CD14-positive monocyte (primary cell): ENCODE measurements at regions not wholly inside any gene's neighbourhood (a gene's known extent, or its start where the extent isn't known, plus 50 kb on each side); places are given as distances from the start of the nearest gene placed in this dataset.
A peak's percentile ranks its signal among the peaks of the same experiment; 100 is the strongest.

Source experiments
- DNase-seq, 3 donors: peaks; one replicate each; pipeline ENCODE4 v3.0.0-alpha.2; 2011 to 2022
- H2AFZ ChIP-seq: 2 replicates; pipeline ENCODE4 v1.6.0; 2012; ENCODE audit warnings: mild to moderate bottlenecking, low read depth, low read length, inconsistent platforms; ENCODE audit not compliant: insufficient read depth, poor library complexity, severe bottlenecking
- H3K27ac ChIP-seq, 2 donors: 1 replicate in 1 of 2; 2 replicates in 1 of 2; pipeline ENCODE4 v1.5.1; 2012 to 2013; ENCODE audit warnings: low read length in 2 of 2, control low read depth in 1 of 2, inconsistent platforms in 1 of 2, low read depth in 1 of 2, mild to moderate bottlenecking in 1 of 2
- H3K27me3 ChIP-seq, 2 donors: one replicate each; pipeline versions ENCODE4 v1.6.0 to v1.6.1; 2011 to 2013; ENCODE audit warnings: low read length in 2 of 2; ENCODE audit not compliant: control insufficient read depth in 2 of 2, insufficient read depth in 2 of 2
- H3K36me3 ChIP-seq, 2 donors: replicated peaks in 1 of 2; 1 replicate in 1 of 2; 2 replicates in 1 of 2; pipeline versions ENCODE4 v1.5.1 to v1.6.1; 2012 to 2013; ENCODE audit warnings: low read length in 2 of 2, control low read depth in 1 of 2, inconsistent platforms in 1 of 2, mild to moderate bottlenecking in 1 of 2; ENCODE audit not compliant: insufficient read depth in 2 of 2, control insufficient read depth in 1 of 2
- H3K4me1 ChIP-seq, 2 donors: 1 replicate in 1 of 2; 2 replicates in 1 of 2; pipeline versions ENCODE4 v1.5.1 to v1.6.1; 2012 to 2013; ENCODE audit warnings: low read length in 2 of 2, control low read depth in 1 of 2, inconsistent platforms in 1 of 2, mild to moderate bottlenecking in 1 of 2, moderate library complexity in 1 of 2; ENCODE audit not compliant: insufficient read depth in 2 of 2, control insufficient read depth in 1 of 2
- H3K4me2 ChIP-seq: replicated peaks from 2 replicates; pipeline ENCODE3; 2012; ENCODE audit warnings: low read length, moderate library complexity, mild to moderate bottlenecking; ENCODE audit not compliant: poor library complexity, severe bottlenecking; ENCODE audit errors: extremely low read depth
- H3K4me3 ChIP-seq, 3 experiments: fragments of 200-600 bp in 1 of 3; sonication (generic) in 1 of 3; replicated peaks in 1 of 3; 1 replicate in 2 of 3; 2 replicates in 1 of 3; pipeline ENCODE4 v1.5.1; 2011 to 2013; ENCODE audit warnings: low read length in 3 of 3, mild to moderate bottlenecking in 3 of 3, control low read depth in 2 of 3, low read depth in 2 of 3, inconsistent platforms in 1 of 3, moderate library complexity in 1 of 3
- H3K79me2 ChIP-seq: 2 replicates; pipeline ENCODE4 v1.6.0; 2012; ENCODE audit warnings: mild to moderate bottlenecking, control low read depth, inconsistent platforms, low read length, moderate library complexity; ENCODE audit not compliant: insufficient read depth
- H3K9ac ChIP-seq: 2 replicates; pipeline ENCODE4 v1.6.0; 2017; ENCODE audit warnings: low read length, mild to moderate bottlenecking; ENCODE audit not compliant: insufficient read depth, poor library complexity, severe bottlenecking
- H3K9me3 ChIP-seq, 2 donors: replicated peaks in 1 of 2; 1 replicate in 1 of 2; 2 replicates in 1 of 2; pipeline versions ENCODE4 v1.5.1 to v1.6.1; 2012 to 2013; ENCODE audit warnings: low read length in 2 of 2, control low read depth in 1 of 2; ENCODE audit not compliant: control insufficient read depth in 1 of 2, insufficient read depth in 1 of 2
- H4K20me1 ChIP-seq: 2 replicates; pipeline ENCODE4 v1.6.0; 2012; ENCODE audit warnings: mild to moderate bottlenecking, low read length, control low read depth, moderate library complexity; ENCODE audit not compliant: insufficient read depth
- H3K27ac Mint-ChIP-seq, 7 donors: one replicate each; pipeline ENCODE4 v1.8.0; 2020; ENCODE audit warnings: mild to moderate bottlenecking in 7 of 7, mixed read lengths in 7 of 7, moderate library complexity in 6 of 7, inconsistent platforms in 2 of 7
- H3K27me3 Mint-ChIP-seq, 3 donors: one replicate each; pipeline ENCODE4 v1.8.0; 2021 to 2022; ENCODE audit warnings: low read depth in 3 of 3, mild to moderate bottlenecking in 3 of 3, mixed read lengths in 3 of 3, moderate library complexity in 3 of 3, inconsistent platforms in 1 of 3
- H3K36me3 Mint-ChIP-seq, 2 donors: one replicate each; pipeline ENCODE4 v1.8.0; 2020; ENCODE audit warnings: mixed read lengths in 2 of 2, inconsistent platforms in 1 of 2, mild to moderate bottlenecking in 1 of 2
- H3K4me1 Mint-ChIP-seq: one replicate; pipeline ENCODE4 v1.8.0; 2020; ENCODE audit warnings: mild to moderate bottlenecking, mixed read lengths
- H3K4me3 Mint-ChIP-seq, 2 donors: one replicate each; pipeline ENCODE4 v1.8.0; 2020; ENCODE audit warnings: mild to moderate bottlenecking in 2 of 2, mixed read lengths in 2 of 2, moderate library complexity in 1 of 2
- H3K9me3 Mint-ChIP-seq, 7 donors: one replicate each; pipeline ENCODE4 v1.8.0; 2020 to 2022; ENCODE audit warnings: mixed read lengths in 7 of 7, mild to moderate bottlenecking in 6 of 7, moderate library complexity in 6 of 7, inconsistent platforms in 2 of 7
- WGBS: methylation state at CpG from one replicate; pipeline ENCODE4 v1.1.5; 2013; ENCODE audit warnings: missing lambda C conversion rate; ENCODE audit not compliant: insufficient coverage; 5-methylcytosine and 5-hydroxymethylcytosine counted together
- intact Hi-C, 2 donors: fragments of 100-400 bp; cut with micrococcal nuclease; formaldehyde crosslinking; loops; one replicate each; pipeline versions ENCODE4 v1.15.0 to v1.15.1; 2023
- TF ChIP-seq, protein P1 (sequence below): fragments of 200-600 bp; IDR thresholded peaks from one replicate; pipeline ENCODE4 v1.8.0; 2022; ENCODE audit warnings: antibody characterized with exemption, mild to moderate bottlenecking

DNA sequence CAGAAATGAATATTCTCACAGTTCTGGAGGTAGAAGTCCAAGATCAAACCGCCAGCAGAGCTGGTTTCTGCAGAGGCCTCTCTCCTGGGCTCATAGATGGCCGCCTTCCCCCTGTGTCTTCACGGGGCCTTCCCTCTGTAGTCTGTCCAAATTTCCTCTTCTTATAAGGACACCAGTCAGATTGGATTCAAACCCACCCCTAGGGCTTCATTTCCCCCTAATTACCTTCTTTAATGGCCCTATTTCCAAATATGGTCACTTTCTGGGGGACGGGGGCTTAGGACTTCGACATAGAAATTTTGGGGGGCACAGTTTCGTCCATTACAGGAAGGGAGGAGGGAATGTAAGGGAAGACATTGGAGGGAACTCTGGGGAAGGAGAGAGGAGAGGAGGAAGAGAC lies 132.6 kb downstream of the DDX1 start:
- Histone ChIP-seq H3K4me1 (no peaks in the 10 kb centered on the region), H3K27ac (no peak overlapping the region), H3K9ac (no peak overlapping the region), H3K4me3 (no peak overlapping the region), H3K9me3 (no peaks in the 10 kb centered on the region), H3K79me2 (no peaks in the 10 kb centered on the region), H4K20me1 (no peaks in the 10 kb centered on the region), H3K27me3 (no peaks in the 10 kb centered on the region), H2AFZ (no peak overlapping the region), H3K4me2 (no peak overlapping the region), H3K36me3 (no peaks in the 10 kb centered on the region)
- intact Hi-C loops = no loop called here
- 94% methylated on average over 6 of the region's 6 CpGs for WGBS
- no peak for DNase-seq
- Mint-ChIP-seq H3K4me1 (no peaks in the 10 kb centered on the region), H3K27me3 (peaks cover 0 to 3% (median 0%) of the 10 kb centered on the region in 3 donors), H3K36me3 (no peaks in the 10 kb centered on the region), H3K4me3 (no peak overlapping the region), H3K27ac (no peak overlapping the region), H3K9me3 (peaks cover 0 to 2% (median 0%) of the 10 kb centered on the region in 7 donors)
- TF ChIP-seq, protein P1, sequence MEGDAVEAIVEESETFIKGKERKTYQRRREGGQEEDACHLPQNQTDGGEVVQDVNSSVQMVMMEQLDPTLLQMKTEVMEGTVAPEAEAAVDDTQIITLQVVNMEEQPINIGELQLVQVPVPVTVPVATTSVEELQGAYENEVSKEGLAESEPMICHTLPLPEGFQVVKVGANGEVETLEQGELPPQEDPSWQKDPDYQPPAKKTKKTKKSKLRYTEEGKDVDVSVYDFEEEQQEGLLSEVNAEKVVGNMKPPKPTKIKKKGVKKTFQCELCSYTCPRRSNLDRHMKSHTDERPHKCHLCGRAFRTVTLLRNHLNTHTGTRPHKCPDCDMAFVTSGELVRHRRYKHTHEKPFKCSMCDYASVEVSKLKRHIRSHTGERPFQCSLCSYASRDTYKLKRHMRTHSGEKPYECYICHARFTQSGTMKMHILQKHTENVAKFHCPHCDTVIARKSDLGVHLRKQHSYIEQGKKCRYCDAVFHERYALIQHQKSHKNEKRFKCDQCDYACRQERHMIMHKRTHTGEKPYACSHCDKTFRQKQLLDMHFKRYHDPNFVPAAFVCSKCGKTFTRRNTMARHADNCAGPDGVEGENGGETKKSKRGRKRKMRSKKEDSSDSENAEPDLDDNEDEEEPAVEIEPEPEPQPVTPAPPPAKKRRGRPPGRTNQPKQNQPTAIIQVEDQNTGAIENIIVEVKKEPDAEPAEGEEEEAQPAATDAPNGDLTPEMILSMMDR = no peak

DNA sequence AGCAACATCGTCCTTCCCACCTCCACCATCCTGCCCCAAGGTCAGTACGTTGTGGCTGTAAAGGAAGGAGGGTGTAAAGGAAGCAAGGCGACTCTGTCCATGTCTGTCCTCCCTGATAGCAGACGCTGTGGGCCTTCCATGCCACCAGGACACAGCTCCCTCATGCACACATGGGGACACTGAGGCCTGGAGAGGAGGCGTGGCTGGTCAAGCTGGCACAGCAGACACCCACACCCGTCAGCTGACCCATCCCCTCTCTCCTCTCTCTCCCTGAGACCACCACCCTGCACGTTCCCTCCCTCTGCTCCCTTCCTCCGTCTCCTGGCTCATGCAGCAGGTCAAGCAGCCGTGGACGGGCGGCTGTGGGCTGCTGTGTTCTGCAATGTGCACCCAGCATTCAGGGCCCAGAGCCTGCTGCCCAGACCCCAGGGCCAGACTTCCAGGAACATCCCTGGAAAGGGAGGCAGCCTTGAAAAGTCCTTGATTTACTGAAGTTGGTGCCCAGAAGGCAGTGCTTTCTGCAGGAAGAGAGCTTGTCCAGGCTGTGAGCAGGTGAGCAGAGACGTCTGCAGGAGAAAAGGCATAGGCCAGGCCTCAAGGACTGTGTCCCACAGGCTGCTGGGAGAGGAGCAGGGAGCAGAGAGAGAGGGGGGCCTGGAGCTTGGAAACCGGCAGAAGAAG lies 133.6 kb downstream of the DDX1 start:
- Mint-ChIP-seq H3K27me3 (peaks cover 0 to 3% (median 0%) of the 10 kb centered on the region in 3 donors), H3K36me3 (no peaks in the 10 kb centered on the region), H3K4me3 (no peak overlapping the region), H3K9me3 (peaks cover 0 to 2% (median 0%) of the 10 kb centered on the region in 7 donors), H3K27ac (peak overlapping the region in 1 of 7 donors; percentile 64), H3K4me1 (no peaks in the 10 kb centered on the region)
- DNase-seq = no peak
- intact Hi-C loops = no loop called here
- Histone ChIP-seq H3K79me2 (no peaks in the 10 kb centered on the region), H3K4me3 (no peak overlapping the region), H3K9me3 (no peaks in the 10 kb centered on the region), H3K27ac (no peak overlapping the region), H3K27me3 (no peaks in the 10 kb centered on the region), H3K9ac (no peak overlapping the region), H2AFZ (no peak overlapping the region), H4K20me1 (no peaks in the 10 kb centered on the region), H3K36me3 (no peaks in the 10 kb centered on the region), H3K4me1 (no peaks in the 10 kb centered on the region), H3K4me2 (no peak overlapping the region)
- WGBS = 96% methylated on average over 10 of the region's 13 CpGs
- TF ChIP-seq, protein P1 = no peak
